ENCODE measurements at regions not wholly inside any gene's neighbourhood (a gene's known extent, or its start where the extent isn't known, plus 50 kb on each side); places are given as distances from the start of the nearest gene placed in this dataset.
"Not testable (repeated sequence)": the region's sequence is repeated elsewhere in the genome, so short reads cannot be mapped to it uniquely, and the experiment has no call there.

- H3K4me3 Mint-ChIP-seq = no peak overlapping the region
- peaks cover 5% of the 10 kb centered on the region for H3K9me3 Mint-ChIP-seq
- H3K4me1 Mint-ChIP-seq (ENCODE audit: low read depth) = no peaks in the 10 kb centered on the region
- H3K27me3 Mint-ChIP-seq (ENCODE audit: low read depth) = no peaks in the 10 kb centered on the region
- no peak overlapping the region for H3K27ac Mint-ChIP-seq
- H3K36me3 Mint-ChIP-seq (ENCODE audit: low read depth) = no peaks in the 10 kb centered on the region
These were observed 260.0 kb upstream of the NRXN1 start for GRCh38 chr2:51291762-51292551.

GRCh38 chr2:51290725-51291124 is 258.8 kb upstream of the NRXN1 start:
- Mint-ChIP-seq H3K9me3 (peaks cover 8% of the 10 kb centered on the region), H3K4me3 (no peak overlapping the region), H3K36me3 (ENCODE audit: low read depth) (no peaks in the 10 kb centered on the region), H3K27me3 (ENCODE audit: low read depth) (no peaks in the 10 kb centered on the region), H3K4me1 (ENCODE audit: low read depth) (no peaks in the 10 kb centered on the region), H3K27ac (no peak overlapping the region)

- Mint-ChIP-seq H3K4me3 (no peak overlapping the region), H3K4me1 (ENCODE audit: low read depth) (no peaks in the 10 kb centered on the region), H3K27ac (no peak overlapping the region), H3K9me3 (peaks cover 8% of the 10 kb centered on the region), H3K27me3 (ENCODE audit: low read depth) (no peaks in the 10 kb centered on the region), H3K36me3 (ENCODE audit: low read depth) (no peaks in the 10 kb centered on the region)
These were observed 257.1 kb upstream of the NRXN1 start for GRCh38 chr2:51289045-51289444.

- no peaks in the 10 kb centered on the region for H3K4me1 Mint-ChIP-seq (ENCODE audit: low read depth)
- no peaks in the 10 kb centered on the region for H3K27me3 Mint-ChIP-seq (ENCODE audit: low read depth)
- H3K4me3 Mint-ChIP-seq = no peak overlapping the region
- peaks cover 6% of the 10 kb centered on the region for H3K9me3 Mint-ChIP-seq
- H3K27ac Mint-ChIP-seq = no peak overlapping the region
- no peaks in the 10 kb centered on the region for H3K36me3 Mint-ChIP-seq (ENCODE audit: low read depth)
These were observed 236.3 kb upstream of the NRXN1 start for GRCh38 chr2:51268191-51268590.

GRCh38 chr2:51265539-51265938 is 233.6 kb upstream of the NRXN1 start:
- Mint-ChIP-seq H3K4me3 (no peak overlapping the region), H3K27me3 (ENCODE audit: low read depth) (no peaks in the 10 kb centered on the region), H3K9me3 (peaks cover 6% of the 10 kb centered on the region), H3K36me3 (ENCODE audit: low read depth) (no peaks in the 10 kb centered on the region), H3K4me1 (ENCODE audit: low read depth) (no peaks in the 10 kb centered on the region), H3K27ac (no peak overlapping the region)

- no peak overlapping the region for H3K27ac Mint-ChIP-seq
- H3K36me3 Mint-ChIP-seq (ENCODE audit: low read depth) = no peaks in the 10 kb centered on the region
- no peaks in the 10 kb centered on the region for H3K27me3 Mint-ChIP-seq (ENCODE audit: low read depth)
- H3K4me3 Mint-ChIP-seq = no peak overlapping the region
- H3K4me1 Mint-ChIP-seq (ENCODE audit: low read depth) = no peaks in the 10 kb centered on the region
- H3K9me3 Mint-ChIP-seq = peaks cover 9% of the 10 kb centered on the region
These were observed 232.0 kb upstream of the NRXN1 start for GRCh38 chr2:51263951-51264350.

- not testable (repeated sequence) for H3K4me1 Mint-ChIP-seq (ENCODE audit: low read depth); H3K4me3 Mint-ChIP-seq; H3K27ac Mint-ChIP-seq; H3K36me3 Mint-ChIP-seq (ENCODE audit: low read depth); H3K27me3 Mint-ChIP-seq (ENCODE audit: low read depth); H3K9me3 Mint-ChIP-seq
These were observed 231.2 kb upstream of the NRXN1 start for GRCh38 chr2:51263101-51263500.

GRCh38 chr2:51258301-51258700 is 226.4 kb upstream of the NRXN1 start:
- Mint-ChIP-seq H3K4me3 (no peak overlapping the region), H3K27ac (no peak overlapping the region), H3K4me1 (ENCODE audit: low read depth) (no peaks in the 10 kb centered on the region), H3K27me3 (ENCODE audit: low read depth) (no peaks in the 10 kb centered on the region), H3K36me3 (ENCODE audit: low read depth) (no peaks in the 10 kb centered on the region), H3K9me3 (peaks cover 9% of the 10 kb centered on the region)

- H3K9me3 Mint-ChIP-seq = peaks cover 16% of the 10 kb centered on the region
These were observed 224.8 kb upstream of the NRXN1 start for GRCh38 chr2:51256736-51257135.

GRCh38 chr2:51251356-51251755 is 219.4 kb upstream of the NRXN1 start:
- Mint-ChIP-seq H3K27ac (no peak overlapping the region), H3K27me3 (ENCODE audit: low read depth) (no peaks in the 10 kb centered on the region), H3K4me1 (ENCODE audit: low read depth) (no peaks in the 10 kb centered on the region), H3K9me3 (peaks cover 21% of the 10 kb centered on the region), H3K4me3 (no peak overlapping the region), H3K36me3 (ENCODE audit: low read depth) (no peaks in the 10 kb centered on the region)

More at GRCh38 chr2:51256736-51257135, 224.8 kb upstream of the NRXN1 start:
- Mint-ChIP-seq H3K27me3 (ENCODE audit: low read depth) (no peaks in the 10 kb centered on the region), H3K4me3 (no peak overlapping the region), H3K36me3 (ENCODE audit: low read depth) (no peaks in the 10 kb centered on the region), H3K27ac (no peak overlapping the region), H3K4me1 (ENCODE audit: low read depth) (no peaks in the 10 kb centered on the region)

GRCh38 chr2:51247252-51247805 is 215.4 kb upstream of the NRXN1 start:
- Mint-ChIP-seq H3K27ac (no peak overlapping the region), H3K9me3 (peaks cover 8% of the 10 kb centered on the region), H3K27me3 (ENCODE audit: low read depth) (no peaks in the 10 kb centered on the region), H3K36me3 (ENCODE audit: low read depth) (no peaks in the 10 kb centered on the region), H3K4me1 (ENCODE audit: low read depth) (no peaks in the 10 kb centered on the region), H3K4me3 (no peak overlapping the region)

GRCh38 chr2:51243892-51244535 is 212.1 kb upstream of the NRXN1 start:
- no peak overlapping the region for H3K4me3 Mint-ChIP-seq
- no peaks in the 10 kb centered on the region for H3K27me3 Mint-ChIP-seq (ENCODE audit: low read depth)
- no peaks in the 10 kb centered on the region for H3K4me1 Mint-ChIP-seq (ENCODE audit: low read depth)
- H3K9me3 Mint-ChIP-seq = peaks cover 4% of the 10 kb centered on the region
- H3K36me3 Mint-ChIP-seq (ENCODE audit: low read depth) = no peaks in the 10 kb centered on the region
- no peak overlapping the region for H3K27ac Mint-ChIP-seq

- Mint-ChIP-seq H3K27me3 (ENCODE audit: low read depth) (no peaks in the 10 kb centered on the region), H3K36me3 (ENCODE audit: low read depth) (no peaks in the 10 kb centered on the region), H3K9me3 (peaks cover 17% of the 10 kb centered on the region), H3K27ac (no peak overlapping the region), H3K4me3 (no peak overlapping the region), H3K4me1 (ENCODE audit: low read depth) (no peaks in the 10 kb centered on the region)
These were observed 205.8 kb upstream of the NRXN1 start for GRCh38 chr2:51237626-51238271.

GRCh38 chr2:51232027-51232426 is 200.1 kb upstream of the NRXN1 start:
- Mint-ChIP-seq H3K27ac (no peak overlapping the region), H3K27me3 (ENCODE audit: low read depth) (no peaks in the 10 kb centered on the region), H3K9me3 (peaks cover 31% of the 10 kb centered on the region), H3K4me3 (no peak overlapping the region), H3K4me1 (ENCODE audit: low read depth) (no peaks in the 10 kb centered on the region), H3K36me3 (ENCODE audit: low read depth) (no peaks in the 10 kb centered on the region)

GRCh38 chr2:51231071-51231470 is 199.1 kb upstream of the NRXN1 start:
- Mint-ChIP-seq H3K9me3 (peaks cover 36% of the 10 kb centered on the region), H3K27ac (no peak overlapping the region), H3K27me3 (ENCODE audit: low read depth) (no peaks in the 10 kb centered on the region), H3K4me1 (ENCODE audit: low read depth) (no peaks in the 10 kb centered on the region), H3K4me3 (no peak overlapping the region), H3K36me3 (ENCODE audit: low read depth) (no peaks in the 10 kb centered on the region)

Measured in T-helper 1 cell treated with Interleukin-12 subunit alpha and Interleukin-12 subunit beta and Interleukin-4 antibody, amounts not matched to agents 30 μg/mL and 1 μg/mL, for 36 hours (primary cell).